GM20431 (cell line): ENCODE measurements at regions not wholly inside any gene's neighbourhood (a gene's known extent, or its start where the extent isn't known, plus 50 kb on each side); places are given as distances from the start of the nearest gene placed in this dataset.
"Not testable (repeated sequence)": the region's sequence is repeated elsewhere in the genome, so short reads cannot be mapped to it uniquely, and the experiment has no call there.

Experiments
- in situ Hi-C: fragments of 300-500 bp; cut with MseI, MboI; formaldehyde crosslinking; loops from one replicate; pipeline ENCODE4 v1.15.0; 2020; ENCODE audit warnings: low sequenced_read_pairs; ENCODE audit not compliant: unreplicated experiment

- in situ Hi-C loops, result no loop called here
Measured at GRCh38 chr7:91446819-91447218, 182.6 kb downstream of the FZD1 start.

- in situ Hi-C loops, result no loop called here
Measured at GRCh38 chr7:91455411-91455810, 191.2 kb downstream of the FZD1 start.

DNA sequence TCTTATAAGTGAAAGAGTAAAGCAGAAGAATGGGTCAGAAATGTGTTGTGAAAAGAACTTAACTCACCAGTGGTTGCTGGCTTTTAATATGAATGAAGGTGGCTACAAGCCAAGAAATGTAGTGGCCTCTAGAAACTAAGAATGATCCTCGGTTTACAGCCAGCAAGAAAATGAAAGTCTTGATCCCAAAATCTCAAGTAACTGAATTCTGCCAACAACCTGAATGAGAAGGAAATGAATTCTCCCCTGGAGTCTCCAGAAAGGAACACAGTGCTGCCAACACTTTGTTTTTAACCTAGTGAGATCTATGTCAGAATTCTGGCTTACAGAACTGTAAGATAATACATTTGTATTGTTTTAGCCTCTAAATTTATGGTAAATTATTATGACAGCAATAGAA lies 193.0 kb downstream of the FZD1 start:
- in situ Hi-C loops, result no loop called here

DNA sequence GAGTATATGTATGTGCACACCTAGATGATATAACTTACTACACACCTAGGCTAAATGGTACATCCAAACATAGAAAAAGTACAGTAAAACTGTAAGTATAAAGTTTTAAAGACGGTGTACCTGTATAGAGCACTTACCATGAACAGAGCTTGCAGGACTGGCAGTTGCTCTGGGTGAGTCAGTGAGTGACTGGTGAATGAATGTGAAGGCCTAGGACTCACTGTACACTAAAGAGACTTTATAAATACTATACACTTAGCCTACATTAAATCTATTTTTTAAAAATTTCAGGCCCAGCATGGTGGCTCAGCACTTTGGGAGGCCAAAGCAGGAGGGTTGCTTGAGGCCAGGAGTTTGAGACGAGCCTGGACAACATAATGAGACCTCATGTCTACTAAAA lies 195.3 kb downstream of the FZD1 start:
- in situ Hi-C loops, result no loop called here

DNA sequence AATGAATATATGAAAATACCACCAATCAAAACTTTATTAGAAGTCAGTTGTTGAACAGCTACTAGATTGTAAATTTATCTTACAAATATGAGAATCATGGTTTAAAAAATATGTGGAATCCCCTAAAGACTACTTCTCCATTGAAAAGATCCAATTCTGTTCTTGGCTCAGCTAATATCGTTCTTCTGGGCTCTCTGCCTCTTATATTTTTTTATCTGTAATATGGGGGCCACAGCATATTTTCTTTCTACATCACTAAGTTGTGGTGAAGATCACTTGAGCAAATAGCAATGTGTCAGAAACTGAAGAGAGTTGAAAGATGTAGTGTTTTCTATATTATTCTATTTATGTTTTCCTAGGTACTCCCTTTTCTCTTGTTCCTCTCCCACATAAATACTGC lies 198.1 kb downstream of the FZD1 start:
- in situ Hi-C loops, result no loop called here

DNA sequence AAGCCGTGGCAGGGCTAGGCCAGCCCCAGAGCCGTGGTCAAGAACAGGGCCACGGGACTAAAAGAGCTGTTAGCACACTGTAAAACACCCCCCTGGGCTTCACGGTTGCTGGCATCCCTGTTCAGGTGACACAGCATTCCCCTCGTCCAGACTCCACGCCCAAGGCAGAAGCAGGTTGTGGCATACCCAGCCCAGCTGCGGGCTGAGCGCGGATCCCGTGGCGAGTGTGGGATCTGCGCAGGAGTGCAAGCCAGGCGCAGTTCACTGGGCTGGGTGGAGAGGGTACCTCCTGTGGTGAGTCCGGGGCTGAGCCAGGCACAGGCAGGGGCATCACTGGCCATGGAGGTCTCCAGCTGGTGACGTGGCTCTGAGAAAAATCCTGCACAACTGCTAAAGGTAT lies 199.1 kb downstream of the FZD1 start:
- in situ Hi-C loops, result no loop called here

GRCh38 chr7:91465595-91466061 lies 201.4 kb downstream of the FZD1 start:
- in situ Hi-C loops, result no loop called here

DNA sequence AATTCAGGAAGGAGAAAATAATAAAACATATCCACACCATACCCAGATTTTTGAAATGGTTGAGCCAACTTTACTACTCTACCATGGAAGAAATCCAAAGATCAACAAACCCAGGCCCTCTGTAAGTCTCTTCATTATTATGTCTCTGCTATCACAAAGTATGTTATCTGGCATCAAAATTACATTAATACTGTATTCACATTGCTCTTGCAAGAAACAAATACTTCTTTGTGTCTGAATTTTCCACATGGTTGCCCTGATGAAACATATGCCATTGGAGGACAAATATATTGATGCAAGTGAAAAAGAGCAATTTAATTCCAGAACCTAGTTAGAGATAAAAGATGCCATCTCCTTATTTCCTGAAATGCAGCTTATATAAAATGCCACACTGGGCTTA lies 204.0 kb downstream of the FZD1 start:
- in situ Hi-C loops, result no loop called here

DNA sequence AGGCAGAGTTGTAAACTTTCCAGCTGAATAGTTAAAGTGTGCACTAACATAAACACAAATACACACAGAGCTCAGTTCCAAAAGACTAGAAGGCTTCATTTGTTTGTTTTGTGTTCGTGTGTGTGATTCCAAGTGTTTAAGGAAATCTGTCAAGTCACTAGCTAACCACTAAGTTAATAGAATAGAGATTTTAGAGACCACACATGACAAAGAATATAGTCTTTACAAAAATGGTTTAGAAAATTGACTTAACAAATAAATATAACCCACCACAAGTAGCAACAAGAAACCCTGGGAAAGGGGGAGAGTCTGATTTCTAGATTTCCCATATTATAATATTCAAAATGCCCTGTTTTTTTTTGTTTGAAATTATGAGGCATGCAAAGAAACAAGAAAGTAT lies 209.4 kb downstream of the FZD1 start:
- in situ Hi-C loops, result no loop called here

- in situ Hi-C loops, result no loop called here
Measured at GRCh38 chr7:91474074-91474473, 209.8 kb downstream of the FZD1 start.

DNA sequence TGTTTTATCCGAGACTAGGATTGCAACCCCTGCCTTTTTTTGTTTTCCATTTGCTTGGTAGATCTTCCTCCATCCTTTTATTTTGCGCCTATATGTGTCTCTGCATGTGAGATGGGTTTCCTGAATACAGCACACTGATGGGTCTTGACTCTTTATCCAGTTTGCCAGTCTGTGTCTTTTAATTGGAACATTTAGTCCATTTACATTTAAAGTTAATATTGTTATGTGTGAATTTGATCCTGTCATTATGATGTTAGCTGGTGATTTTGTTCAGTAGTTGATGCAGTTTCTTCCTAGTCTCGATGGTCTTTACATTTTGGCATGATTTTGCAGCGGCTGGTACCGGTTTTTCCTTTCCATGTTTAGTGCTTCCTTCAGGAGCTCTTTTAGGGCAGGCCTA lies 216.2 kb downstream of the FZD1 start:
- in situ Hi-C loops, result not testable (repeated sequence)

DNA sequence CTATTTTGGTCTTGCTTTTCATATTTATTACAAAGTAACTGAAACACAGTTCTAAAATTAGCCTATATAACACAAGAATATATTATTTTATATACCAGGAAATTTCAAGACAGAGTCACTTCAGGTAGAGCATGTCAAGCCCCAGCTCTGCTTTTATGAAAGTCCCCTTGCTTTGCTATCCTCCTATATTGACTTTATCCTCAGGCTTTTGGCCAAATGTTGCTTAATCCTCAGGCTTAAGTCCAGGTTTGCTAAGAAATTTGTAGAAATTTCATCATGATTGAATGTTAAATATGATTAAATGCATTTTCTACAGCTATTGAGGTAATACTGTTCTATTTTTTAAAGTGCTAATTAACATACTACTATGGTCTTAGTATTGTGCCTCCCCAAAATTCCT lies 227.6 kb downstream of the FZD1 start:
- in situ Hi-C loops, result no loop called here

- in situ Hi-C loops, result no loop called here
Measured at GRCh38 chr7:91492317-91492716, 228.1 kb downstream of the FZD1 start.

GRCh38 chr7:91492773-91493172 lies 228.5 kb downstream of the FZD1 start:
- in situ Hi-C loops, result no loop called here

DNA sequence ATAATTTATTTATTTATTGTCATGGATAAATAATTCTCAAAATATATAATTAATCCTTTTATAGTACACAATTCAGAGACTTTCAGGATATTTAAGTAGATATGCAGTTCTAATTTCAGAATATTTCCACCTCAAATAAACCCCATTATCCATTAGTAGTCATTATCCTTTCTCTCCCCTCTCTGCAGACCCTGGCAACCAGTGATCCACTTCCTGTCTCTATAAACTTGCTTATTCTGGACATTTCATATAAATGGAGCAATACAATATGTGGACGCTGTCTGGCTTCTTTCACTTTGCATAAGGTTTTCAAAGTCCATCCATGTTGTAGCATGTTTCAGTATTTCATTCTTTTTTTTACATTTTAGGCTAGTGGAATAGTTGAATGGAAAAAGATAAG lies 230.2 kb downstream of the FZD1 start:
- in situ Hi-C loops, result no loop called here

GRCh38 chr7:91496251-91496820 lies 232.1 kb downstream of the FZD1 start:
- in situ Hi-C loops, result no loop called here

DNA sequence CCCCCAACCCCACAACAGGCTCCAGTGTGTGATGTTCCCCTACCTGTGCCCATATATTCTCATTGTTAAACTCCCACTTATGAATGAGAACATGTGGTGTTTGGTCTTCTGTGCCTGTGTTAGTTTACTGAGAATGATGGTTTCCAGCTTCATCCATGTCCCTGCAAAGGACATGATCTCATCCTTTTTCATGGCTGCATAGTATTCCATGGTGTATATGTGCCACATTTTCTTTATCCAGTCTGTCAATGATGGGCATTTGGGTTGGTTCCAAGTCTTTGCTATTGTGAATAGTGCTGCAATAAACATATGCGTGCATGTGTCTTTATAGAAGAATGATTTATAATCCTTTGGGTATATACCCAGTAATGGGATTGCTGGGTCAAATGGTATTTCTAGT lies 233.0 kb downstream of the FZD1 start:
- in situ Hi-C loops, result not testable (repeated sequence)

- in situ Hi-C loops, result no loop called here
Measured at GRCh38 chr7:91503934-91504555, 239.8 kb downstream of the FZD1 start.

DNA sequence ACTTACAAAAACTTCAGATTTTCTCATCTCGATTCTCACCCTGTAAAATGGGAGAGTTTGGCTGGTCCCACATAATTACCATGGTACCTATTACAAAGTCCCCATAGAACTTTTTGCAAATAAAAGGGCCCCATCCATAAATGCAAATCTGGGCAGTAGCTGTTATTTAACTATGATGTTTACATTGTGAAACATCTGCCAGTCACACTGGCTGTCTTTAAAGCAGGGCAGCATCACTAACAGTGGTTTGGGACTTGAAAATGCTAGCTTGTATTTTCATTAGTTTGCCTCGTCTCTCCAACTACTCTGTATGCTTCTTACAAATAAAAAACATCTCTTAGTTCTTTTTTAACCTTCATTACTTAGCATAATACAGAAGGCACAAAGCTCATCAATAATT lies 240.7 kb downstream of the FZD1 start:
- in situ Hi-C loops, result no loop called here

DNA sequence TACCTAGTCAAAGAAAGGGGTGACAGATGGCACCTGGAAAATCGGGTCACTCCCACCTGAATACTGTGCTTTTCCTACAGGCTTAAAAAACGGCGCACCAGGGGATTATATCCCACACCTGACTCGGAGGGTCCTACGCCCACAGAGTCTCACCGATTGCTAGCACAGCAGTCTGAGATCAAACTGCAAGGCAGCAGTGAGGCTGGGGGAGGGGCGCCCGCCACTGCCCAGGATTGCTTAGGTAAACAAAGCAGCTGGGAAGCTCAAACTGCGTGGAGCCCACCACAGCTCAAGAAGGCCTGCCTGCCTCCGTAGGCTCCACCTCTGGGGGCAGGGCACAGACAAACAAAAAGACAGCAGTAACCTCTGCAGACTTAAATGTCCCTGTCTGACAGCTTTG lies 242.7 kb downstream of the FZD1 start:
- in situ Hi-C loops, result not testable (repeated sequence)

DNA sequence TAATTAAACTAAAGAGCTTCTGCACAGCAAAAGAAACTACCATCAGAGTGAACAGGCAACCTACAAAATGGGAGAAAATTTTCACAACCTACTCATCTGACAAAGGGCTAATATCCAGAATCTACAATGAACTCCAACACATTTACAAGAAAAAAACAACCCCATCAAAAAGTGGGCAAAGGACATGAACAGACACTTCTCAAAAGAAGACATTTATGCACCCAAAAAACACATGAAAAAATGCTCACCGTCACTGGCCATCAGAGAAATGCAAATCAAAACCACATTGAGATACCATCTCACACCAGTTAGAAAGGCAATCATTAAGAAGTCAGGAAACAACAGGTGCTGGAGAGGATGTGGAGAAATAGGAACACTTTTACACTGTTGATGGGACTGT lies 247.6 kb downstream of the FZD1 start:
- in situ Hi-C loops, result not testable (repeated sequence)

- in situ Hi-C loops, result no loop called here
Measured at GRCh38 chr7:91512958-91513357, 248.7 kb downstream of the FZD1 start.
